Fibroblast of the conjunctiva (primary cell): ENCODE measurements at regions not wholly inside any gene's neighbourhood (a gene's known extent, or its start where the extent isn't known, plus 50 kb on each side); places are given as distances from the start of the nearest gene placed in this dataset.

Source experiments
- DNase-seq: peaks from one replicate; pipeline ENCODE4 v3.0.0-alpha.2; 2010; ENCODE audit warnings: low read depth

GRCh38 chr15:67000896-67001295, 64.5 kb upstream of the SMAD3 start:
- DNase-seq: no peak

GRCh38 chr15:67002368-67002767, 63.0 kb upstream of the SMAD3 start:
- no peak for DNase-seq

- no peak for DNase-seq
These were observed 61.8 kb upstream of the SMAD3 start for GRCh38 chr15:67003586-67003985.

- DNase-seq: no peak
These were observed 61.3 kb upstream of the SMAD3 start for GRCh38 chr15:67004142-67004541.

- DNase-seq: no peak
These were observed 60.0 kb upstream of the SMAD3 start for GRCh38 chr15:67005294-67005996.

- no peak for DNase-seq
These were observed 59.0 kb upstream of the SMAD3 start for GRCh38 chr15:67006083-67007065.

GRCh38 chr15:67009576-67010569, 55.5 kb upstream of the SMAD3 start:
- DNase-seq: no peak

GRCh38 chr15:67010898-67011616, 54.3 kb upstream of the SMAD3 start:
- DNase-seq: no peak

GRCh38 chr15:67011617-67012005, 53.8 kb upstream of the SMAD3 start:
- DNase-seq: no peak

GRCh38 chr15:67013696-67014095, 51.7 kb upstream of the SMAD3 start:
- no peak for DNase-seq
